ENCODE measurements at regions not wholly inside any gene's neighbourhood (a gene's known extent, or its start where the extent isn't known, plus 50 kb on each side); places are given as distances from the start of the nearest gene placed in this dataset.

DNA sequence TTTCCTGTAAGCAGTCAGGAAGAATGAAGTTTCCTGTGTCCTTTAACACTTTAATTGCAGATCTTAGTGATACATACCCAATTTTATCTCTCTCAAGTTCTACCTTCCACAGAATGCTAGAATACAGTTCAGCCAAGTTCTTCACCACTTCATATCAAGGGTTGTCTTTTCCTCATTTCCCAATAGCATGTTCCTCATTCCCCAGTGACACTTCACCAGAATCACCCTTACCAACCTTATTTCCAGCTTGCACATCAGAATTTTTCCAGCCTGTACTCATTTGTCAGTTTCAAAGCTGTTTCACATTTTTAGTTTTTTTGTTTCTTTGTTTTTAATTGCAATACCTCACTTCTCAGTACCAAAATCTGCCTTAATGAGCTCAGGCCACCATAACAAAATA is 126.1 kb downstream of the ESM1 start:
- intact Hi-C loops (cut with DNase I), result no loop called here
- no peak for DNase-seq

GRCh38 chr5:54854883-54855581 is 130.4 kb downstream of the ESM1 start:
- intact Hi-C loops (cut with DNase I), result no loop called here
- DNase-seq, result no peak

- no peak for DNase-seq
- intact Hi-C loops (cut with DNase I), result no loop called here
These were observed 133.4 kb downstream of the ESM1 start for GRCh38 chr5:54852007-54852406.

- no peak for DNase-seq
- intact Hi-C loops (cut with DNase I), result no loop called here
These were observed 133.9 kb downstream of the ESM1 start for GRCh38 chr5:54851449-54851848.

- intact Hi-C loops (cut with DNase I), result loop anchor here (10.0 kb wide), 1 partner anchor 184 kb away; no protein-coding TSS in a partner anchor
- no peak for DNase-seq
These were observed 136.8 kb downstream of the ESM1 start for GRCh38 chr5:54848581-54848980.

- intact Hi-C loops (cut with DNase I), result loop anchor here (1.0 to 10.0 kb wide), 2 partner anchors 181 to 328 kb away; partner anchors contain the start of gene SNX18
- DNase-seq, result peak in 1 of 10 donors; percentile 8
These were observed 139.8 kb downstream of the ESM1 start for GRCh38 chr5:54845567-54845941.

- intact Hi-C loops (cut with DNase I), result loop anchor here (1.0 to 10.0 kb wide), 2 partner anchors 180 to 328 kb away; partner anchors contain the start of gene SNX18
- no peak for DNase-seq
These were observed 140.4 kb downstream of the ESM1 start for GRCh38 chr5:54844905-54845566.

DNA sequence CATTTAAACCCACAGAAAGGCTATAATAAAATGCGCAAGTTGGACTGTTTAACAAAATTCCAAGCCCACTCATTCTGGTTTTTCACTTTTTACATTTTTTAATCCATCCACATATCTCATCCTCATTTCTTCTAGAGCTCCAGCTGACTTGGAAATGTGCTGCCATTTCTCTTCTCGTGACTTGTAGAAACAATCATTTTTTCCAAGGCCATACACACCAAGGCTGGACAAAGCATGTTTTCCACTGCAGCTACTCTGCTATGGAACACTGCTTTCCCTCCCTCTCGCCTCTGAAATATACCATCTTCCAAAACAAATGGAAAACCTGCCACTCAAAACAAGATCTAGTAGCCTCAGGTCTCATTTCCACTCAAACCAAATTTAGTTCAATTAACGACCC is 141.1 kb downstream of the ESM1 start:
- intact Hi-C loops (cut with DNase I), result loop anchor here (10.0 kb wide), 1 partner anchor 179 kb away; no protein-coding TSS in a partner anchor
- DNase-seq, result no peak

DNA sequence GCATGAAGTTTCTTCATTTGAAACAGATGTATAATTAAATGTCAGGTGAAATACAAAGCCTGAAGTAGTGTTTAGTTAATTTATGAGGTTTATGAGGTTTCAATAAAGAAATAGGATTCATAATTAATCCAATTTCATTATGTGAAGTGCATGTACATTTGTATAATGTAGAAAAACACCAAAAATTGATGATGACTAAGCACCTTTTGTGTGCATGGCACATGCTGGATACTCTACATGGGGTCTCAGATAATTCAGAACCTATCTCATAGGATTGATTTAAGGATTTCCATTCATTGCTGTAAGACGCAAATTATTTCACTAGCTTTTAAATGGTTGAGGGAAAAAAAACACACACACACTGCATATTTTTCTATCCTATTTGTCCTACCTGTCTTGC is 143.9 kb downstream of the ESM1 start:
- intact Hi-C loops (cut with DNase I), result loop anchor here (10.0 kb wide), 1 partner anchor 177 kb away; no protein-coding TSS in a partner anchor
- no peak for DNase-seq

- no peak for DNase-seq
- intact Hi-C loops (cut with DNase I), result no loop called here
These were observed 146.6 kb downstream of the ESM1 start for GRCh38 chr5:54838843-54839242.

GRCh38 chr5:54837981-54838380 is 147.4 kb downstream of the ESM1 start:
- intact Hi-C loops (cut with DNase I), result no loop called here
- DNase-seq, result no peak

DNA sequence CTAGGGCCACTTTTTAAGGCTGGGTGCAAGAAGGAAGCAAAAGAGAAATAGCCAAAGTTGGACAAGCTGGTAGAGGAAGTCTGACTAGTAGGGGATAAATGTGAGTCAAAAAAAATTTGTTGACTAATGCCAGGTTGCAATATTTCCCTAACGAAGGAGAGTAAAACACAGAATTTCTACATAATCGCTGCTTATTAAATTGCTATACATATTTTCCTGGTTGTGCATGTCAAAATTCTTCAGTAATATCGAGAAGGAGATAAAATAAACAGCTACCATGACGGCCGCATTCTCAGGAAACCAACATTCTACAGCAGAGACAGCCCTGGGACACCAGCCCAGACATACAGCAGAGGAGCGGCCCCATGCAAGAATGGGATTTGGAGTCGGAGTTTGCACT is 148.3 kb downstream of the ESM1 start:
- intact Hi-C loops (cut with DNase I), result no loop called here
- DNase-seq, result no peak

- intact Hi-C loops (cut with DNase I), result no loop called here
- no peak for DNase-seq
These were observed 149.7 kb downstream of the ESM1 start for GRCh38 chr5:54835647-54836046.

- intact Hi-C loops (cut with DNase I), result no loop called here
- DNase-seq, result no peak
These were observed 151.1 kb downstream of the ESM1 start for GRCh38 chr5:54834121-54834842.

- DNase-seq, result no peak
- intact Hi-C loops (cut with DNase I), result no loop called here
These were observed 151.8 kb downstream of the ESM1 start for GRCh38 chr5:54833590-54833989.

- DNase-seq, result peak in 1 of 10 donors; percentile 8
- intact Hi-C loops (cut with DNase I), result no loop called here
These were observed 152.5 kb downstream of the ESM1 start for GRCh38 chr5:54832858-54833257.

- intact Hi-C loops (cut with DNase I), result no loop called here
- DNase-seq, result no peak
These were observed 153.3 kb downstream of the ESM1 start for GRCh38 chr5:54832045-54832444.

- intact Hi-C loops (cut with DNase I), result no loop called here
- no peak for DNase-seq
These were observed 154.2 kb downstream of the ESM1 start for GRCh38 chr5:54831233-54831632.

DNA sequence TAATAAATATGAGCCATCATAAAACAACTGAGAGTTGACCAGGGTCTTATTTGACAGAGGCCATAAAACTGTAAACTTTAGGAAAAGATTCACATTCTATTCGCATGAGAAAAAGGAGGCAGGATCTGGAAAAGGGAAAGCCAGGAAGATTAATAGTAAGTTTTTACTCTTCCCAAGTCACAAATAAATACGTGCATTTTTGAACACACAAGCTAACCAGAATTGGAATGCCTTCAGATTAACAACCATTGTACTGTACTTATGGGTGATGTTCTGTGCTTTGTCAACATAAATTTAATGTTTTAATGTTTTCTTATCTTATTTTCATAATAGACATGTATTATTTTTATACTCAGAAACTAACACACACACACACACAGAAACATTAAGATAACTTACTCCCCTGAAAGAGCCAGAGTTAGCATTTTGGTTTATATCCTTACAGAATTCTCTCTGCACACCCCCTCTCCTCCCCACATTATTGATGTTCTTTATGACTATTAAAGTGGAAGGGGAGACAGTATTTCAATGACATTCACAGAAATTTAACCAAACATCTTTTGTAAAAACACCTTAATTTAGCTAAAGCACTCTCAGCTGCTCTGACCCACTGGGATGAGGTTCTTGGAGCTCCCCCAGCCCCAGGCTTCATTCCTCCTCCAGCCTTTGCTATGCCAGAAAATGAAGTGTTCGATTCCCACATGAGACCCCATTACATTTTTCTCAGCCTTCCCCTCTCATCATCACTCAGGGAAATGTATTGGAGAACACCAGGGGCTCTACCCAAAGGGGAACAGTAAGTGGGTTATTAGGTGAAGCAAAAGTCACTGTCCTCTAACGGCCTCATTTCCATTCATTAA is 155.5 kb downstream of the ESM1 start:
- no peak for DNase-seq
- intact Hi-C loops (cut with DNase I), result no loop called here

DNA sequence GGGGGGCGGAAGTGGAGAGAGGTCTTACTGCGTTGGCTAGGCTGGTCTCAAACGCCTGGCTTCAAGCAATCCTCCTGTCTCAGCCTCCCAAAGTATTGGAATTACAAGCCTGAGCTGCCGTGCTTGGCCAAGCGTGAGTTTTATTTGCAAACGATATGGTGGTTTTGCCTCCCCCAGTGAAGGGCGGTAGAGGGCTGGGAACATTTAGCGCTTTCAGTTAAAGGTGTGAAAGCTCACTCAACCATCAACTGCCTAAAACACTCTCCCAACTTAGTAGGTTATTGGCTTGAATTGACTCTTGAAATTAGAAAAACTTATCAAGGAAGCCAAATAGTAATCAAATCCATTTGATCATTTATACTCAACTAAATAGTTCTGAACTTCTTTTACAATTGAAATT is 156.3 kb downstream of the ESM1 start:
- intact Hi-C loops (cut with DNase I), result no loop called here
- DNase-seq, result no peak

Data from posterior cingulate gyrus (tissue), 11 donors.